Stimulated activated CD8-positive, alpha-beta memory T cell treated with anti-CD3 and anti-CD28 coated beads, Interleukin-15, amount 100 ng/mL, for 24 hours (primary cell): ENCODE measurements at regions not wholly inside any gene's neighbourhood (a gene's known extent, or its start where the extent isn't known, plus 50 kb on each side); places are given as distances from the start of the nearest gene placed in this dataset.
"Not testable (repeated sequence)": the region's sequence is repeated elsewhere in the genome, so short reads cannot be mapped to it uniquely, and the experiment has no call there.

Experiments used
- DNase-seq: peaks from one replicate; pipeline ENCODE4 v3.0.0-alpha.2; 2020; ENCODE audit warnings: low read depth

DNA sequence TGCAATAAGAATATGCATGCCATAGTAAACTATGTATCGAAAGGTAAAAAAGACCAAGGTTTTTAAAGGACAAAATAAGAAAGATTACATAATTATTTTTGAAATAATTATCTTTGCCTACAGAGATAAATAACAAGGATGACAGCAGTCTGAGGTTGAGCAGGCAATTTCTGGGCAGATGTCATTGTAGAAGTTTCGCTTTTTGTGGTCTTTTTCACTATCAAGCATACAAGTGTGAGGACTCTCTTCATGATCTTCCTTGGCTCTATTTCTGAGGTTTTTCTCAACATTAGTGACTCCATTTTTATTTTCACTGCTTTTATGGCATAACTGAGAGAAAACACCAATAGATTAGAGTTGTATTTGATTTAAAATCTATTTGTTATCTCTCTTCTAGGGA is 1337.9 kb upstream of the EPHA6 start:
- no peak for DNase-seq

DNA sequence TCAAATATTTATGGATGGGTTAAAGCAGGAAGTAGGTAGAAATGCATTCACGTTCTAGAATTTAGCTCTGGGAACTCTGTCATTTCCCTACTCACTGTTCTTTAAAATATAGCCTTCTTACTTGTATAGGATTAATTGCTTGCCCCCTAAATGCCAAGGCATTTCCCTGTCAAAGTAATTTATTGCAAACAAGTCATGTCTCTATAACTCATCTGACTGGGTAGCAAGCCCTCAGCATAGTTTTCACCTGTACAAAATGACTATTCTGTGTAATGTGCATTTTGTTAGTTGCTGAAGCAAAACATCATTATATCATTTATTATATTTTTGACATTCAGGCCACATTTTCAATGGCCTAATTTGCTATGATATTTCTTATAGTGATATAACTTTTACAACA is 1308.2 kb upstream of the EPHA6 start:
- no peak for DNase-seq

DNA sequence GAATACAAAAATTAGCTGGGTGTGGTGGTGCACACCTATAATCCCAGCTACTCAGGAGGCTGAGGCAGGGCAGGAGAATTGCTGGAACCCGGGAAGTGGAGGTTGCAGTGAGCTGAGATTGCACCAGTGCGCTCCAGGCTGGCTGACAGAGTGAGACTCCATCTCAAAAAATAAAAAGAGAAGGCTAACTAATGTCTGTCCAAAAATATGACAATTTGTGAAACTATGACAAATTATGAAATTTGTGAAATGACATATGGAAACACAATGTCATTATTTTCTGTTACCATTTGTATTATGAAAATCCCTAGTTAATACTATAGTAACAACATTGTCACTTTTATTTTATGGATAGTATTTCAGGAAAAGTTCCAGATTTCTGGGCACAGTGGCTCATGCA is 1306.3 kb upstream of the EPHA6 start:
- DNase-seq: no peak

DNA sequence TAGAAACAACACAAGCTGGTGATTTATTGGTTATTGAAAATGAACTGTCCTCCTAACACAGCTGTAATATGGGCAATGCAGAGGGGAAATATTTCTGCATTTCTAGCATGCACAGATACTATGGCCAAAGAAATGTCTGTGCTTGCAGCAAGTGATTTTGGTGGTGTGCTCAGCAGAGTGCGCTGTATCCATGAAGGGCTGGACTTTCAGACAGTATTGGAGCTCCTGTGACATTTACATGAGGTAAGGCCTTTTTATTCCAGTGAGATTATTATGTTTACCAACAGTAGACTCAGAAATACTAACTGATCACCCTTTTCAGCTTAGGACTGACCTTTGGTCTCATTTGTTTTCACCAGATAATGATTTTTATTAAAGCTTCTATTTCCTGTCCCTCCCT is 1302.6 kb upstream of the EPHA6 start:
- DNase-seq: no peak

DNA sequence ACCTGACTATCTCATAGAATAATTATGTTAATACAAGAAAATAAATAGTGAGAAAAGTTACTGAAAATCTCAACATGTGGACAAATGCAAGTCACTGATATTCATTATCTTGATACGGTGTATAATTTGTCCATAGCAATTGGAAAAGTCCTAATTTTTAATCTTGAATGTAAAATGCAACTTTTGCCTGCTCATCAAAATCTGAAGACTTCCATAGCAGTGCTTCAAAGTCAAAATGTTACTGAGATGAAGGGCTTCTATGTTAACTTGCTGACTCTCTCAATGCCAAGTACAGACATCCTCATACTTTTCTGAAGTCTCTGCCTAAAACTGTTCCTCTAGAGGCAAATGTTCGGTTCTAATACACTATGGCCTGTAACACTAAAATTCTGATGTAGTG is 1300.1 kb upstream of the EPHA6 start:
- no peak for DNase-seq

DNA sequence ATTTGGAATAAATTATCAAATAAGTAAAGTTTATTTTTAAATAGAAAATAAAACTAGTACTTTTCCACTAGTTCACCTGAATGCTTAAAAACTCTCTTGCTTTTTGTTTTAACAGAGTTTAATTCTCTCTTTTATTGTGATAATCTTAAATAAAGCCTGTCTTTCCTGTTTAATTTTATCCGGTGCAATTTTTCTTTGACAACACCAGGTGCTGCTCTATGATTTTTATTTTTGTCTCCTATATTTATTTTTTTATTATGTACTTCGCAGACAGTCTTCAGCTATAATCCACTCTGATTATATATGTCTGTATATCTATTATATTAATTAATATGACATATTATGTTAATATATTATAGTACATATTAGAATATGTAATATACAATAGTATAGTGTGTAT is 1293.0 kb upstream of the EPHA6 start:
- DNase-seq: no peak

DNA sequence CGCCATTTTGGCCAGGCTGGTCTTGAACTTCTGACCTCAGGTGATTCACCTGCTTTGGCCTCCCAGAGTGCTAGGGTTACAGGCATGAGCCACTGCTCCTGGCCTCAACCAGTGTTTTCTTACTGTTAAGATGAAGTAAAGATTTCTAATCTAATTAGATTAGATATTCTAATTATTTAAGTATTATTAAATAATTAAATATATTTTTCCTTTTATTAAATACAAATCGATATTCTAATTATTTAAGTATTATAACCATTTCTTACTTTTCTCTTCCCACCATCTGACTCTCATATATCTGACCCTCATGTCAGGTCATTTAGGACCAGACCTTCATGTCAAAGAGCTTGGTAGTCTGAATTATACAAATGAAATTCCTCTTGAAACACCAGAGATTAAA is 1291.9 kb upstream of the EPHA6 start:
- DNase-seq: no peak

DNA sequence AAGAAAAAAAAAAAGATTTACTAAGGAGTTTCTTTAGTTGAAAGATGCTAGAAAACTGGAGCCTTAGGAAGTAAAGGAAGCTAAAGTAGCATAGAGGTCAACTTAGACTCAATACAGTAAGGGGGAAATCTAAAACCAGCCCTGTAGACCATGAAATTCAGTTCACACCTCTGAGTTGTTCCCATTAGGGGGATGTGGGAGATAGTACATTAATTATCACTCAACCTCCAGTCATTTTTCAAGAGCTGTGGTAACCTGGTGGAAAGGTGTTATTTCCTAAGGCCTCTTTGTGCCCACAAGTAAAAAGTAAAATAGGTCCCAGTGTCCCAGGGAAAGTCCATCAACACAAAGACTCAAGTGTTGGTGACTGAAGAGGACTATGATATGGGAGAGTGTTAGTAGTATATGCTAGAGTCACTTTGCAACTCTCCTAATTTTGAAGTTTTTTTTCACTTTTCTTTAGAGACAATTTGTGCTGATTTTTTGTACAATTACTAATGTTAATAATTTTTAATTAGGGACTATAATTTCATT is 1274.4 kb upstream of the EPHA6 start:
- no peak for DNase-seq

DNA sequence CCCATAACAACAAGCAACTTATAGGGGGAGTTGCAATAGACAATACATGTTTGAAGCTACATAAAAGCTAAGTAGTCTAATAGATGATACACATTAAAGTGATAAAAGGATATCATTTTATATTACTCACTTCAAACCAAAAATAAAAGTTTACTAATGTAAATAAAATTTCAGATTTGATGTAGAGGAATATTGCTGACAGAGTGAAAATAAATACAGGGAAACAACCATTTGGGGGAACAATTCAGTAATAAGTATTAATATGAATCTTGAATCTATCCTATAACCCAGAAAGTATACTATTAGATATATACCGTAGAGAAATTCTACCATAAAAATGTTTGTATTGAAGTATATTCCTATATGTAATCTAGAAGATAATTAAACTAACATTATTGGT is 1248.9 kb upstream of the EPHA6 start:
- DNase-seq: no peak

DNA sequence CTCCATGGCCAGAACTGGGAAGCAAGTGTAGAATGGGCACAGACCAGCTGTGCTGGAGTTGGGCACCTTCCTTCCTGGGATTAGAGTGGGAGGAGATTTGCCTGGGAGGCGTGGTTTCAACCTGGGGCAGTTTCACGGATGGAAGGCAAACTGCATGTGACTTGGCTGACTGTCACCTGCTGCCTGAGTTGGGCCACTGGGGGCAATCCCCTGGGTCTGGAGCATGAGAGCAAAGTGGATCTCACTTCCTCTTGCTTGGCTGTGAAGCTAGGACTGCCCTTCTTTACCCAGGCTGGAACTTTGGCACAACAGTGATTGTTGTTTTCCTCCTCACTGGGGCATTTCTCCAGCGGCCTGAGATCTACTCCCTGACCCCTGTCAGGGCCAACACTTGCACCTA is 1247.0 kb upstream of the EPHA6 start:
- DNase-seq: no peak

DNA sequence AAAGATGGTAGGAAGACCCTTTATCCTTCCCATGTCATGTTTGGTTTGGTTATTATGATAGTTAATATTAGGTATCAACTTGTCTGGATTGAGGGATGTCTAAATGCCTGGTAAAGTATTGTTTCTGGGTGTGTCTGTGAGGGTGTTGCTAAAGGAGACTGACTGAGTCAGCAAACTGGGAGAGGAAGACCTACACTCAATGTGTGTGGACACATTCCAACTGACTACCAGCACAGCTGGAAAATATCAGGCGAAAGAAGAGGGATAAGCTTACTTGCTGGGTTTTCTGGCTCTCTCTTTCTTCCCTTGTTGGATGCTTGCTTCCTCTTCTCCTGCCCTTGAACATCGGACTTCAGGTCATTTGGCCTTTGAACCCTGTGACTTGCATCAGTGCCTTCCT is 1227.6 kb upstream of the EPHA6 start:
- DNase-seq: no peak

DNA sequence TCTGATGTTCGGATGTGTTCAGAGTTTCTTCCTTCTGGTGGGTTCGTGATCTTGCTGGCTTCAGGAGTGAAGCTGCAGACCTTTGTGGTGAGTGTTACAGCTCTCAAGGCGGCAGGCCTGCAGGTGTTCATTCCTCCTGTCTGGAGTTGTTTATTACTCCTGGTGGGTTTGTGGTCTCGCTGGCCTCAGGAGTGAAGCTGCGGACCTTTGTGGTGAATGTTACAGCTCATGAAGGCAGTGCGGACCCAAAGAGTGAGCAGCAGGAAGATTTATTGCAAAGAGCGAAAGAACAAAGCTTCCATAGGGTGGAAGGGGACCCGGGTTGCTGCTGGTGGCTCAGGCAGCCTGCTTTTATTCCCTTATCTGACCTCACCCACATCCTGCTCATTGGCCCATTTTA is 1226.8 kb upstream of the EPHA6 start:
- not testable (repeated sequence) for DNase-seq

DNA sequence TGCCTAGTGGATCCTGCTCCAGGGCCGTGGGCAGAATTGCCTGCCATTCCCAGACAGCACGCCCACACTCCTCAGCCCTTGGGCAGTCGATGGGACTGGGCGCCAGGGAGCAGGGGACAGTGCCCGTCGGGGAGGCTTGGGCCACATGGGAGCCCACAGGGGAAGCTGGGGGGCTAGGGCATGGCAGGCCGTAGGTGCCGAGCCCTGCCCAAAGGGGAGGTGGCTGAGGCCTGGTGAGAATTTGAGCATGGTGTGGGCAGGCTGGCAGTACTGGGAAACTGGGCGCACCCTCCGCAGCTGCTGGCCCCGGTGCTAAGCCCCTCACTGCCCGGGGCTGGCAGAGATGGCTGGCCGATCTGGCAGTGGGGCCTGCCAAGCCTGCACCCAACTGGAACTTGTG is 1225.9 kb upstream of the EPHA6 start:
- DNase-seq: no peak

DNA sequence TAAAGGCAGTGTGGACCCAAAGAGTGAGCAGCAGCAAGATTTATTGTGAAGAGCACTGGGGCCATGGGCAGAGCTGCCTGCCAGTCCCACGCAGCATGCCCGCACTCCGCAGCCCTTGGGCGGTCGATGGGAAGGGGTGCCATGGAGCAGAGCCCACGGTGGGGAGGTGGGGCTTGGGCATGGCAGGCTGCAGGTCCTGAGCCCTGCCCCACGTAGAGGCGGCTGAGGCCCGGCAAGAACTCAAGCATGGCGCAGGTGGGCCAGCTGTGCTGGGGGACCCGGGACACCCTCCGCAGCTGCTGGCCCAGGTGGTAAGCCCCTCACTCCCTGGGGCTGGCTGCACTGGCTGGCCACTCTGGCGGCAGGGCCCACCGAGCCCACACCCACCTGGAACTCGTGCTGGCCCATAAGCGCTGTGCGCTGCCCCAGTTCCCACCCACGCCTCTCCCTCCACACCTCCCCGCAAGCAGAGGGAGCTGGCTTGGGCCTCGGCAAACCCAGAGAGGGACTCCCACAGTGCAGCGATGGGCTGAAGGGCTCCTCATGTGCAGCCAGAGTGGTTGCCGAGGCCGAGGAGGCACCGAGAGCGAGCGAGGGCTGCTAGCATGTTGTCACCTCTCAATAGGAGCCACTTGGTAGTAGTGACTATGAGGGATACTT is 1218.8 kb upstream of the EPHA6 start:
- DNase-seq: no peak

DNA sequence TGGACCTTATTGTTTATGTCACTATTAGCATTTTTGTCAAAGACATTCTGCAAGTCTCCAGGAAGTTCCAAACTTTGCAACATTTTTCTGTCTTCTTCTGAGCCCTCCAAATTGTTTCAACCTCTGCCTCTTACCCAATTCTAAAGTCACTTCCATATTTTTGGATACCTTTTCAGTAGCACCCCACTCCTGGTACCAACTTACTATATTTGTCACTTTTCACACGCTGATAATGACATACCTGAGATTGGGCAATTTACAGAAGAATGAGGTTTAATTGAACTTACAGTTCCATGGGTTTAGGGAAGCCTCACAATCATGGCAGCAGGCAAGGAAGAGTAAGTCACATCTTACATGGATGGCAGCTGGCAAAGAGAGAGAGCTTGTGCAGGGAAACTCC is 1206.5 kb upstream of the EPHA6 start:
- no peak for DNase-seq

DNA sequence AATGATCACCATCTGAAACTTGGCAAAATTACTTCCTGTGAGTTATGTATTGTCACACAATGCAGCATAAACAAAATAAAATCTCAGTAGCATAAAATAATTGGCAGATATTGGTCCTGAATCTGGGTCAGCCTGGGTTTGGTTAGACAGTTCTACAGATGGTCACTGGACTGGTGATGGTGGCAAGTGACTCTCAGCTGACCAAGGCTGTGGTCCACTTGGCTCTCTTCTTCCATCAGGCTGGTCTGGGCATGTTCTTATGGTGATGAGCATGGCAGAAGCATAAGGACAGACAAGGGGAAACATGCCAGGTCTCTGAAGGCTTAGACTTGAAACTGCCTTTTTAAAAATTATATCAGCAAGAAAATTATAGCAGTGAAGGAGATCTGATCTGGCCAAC is 1205.0 kb upstream of the EPHA6 start:
- DNase-seq: no peak

DNA sequence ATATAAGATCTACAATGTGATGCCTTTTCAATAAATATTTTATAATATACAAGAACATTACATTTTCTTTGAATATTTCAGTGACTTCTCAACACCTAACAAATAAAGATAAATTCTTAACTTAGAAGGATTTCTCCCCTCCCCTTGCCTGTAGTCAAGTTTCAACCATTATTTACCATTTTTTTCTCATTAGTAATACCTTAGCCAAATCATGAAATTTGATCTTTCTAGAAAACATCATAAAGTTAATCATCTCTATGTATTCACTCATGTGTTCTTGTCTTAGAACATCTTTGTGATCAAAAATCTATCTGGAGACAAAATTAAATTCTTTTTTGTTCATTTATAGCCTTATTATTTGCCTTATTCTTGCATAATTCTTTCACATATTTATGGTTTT is 1201.8 kb upstream of the EPHA6 start:
- no peak for DNase-seq

DNA sequence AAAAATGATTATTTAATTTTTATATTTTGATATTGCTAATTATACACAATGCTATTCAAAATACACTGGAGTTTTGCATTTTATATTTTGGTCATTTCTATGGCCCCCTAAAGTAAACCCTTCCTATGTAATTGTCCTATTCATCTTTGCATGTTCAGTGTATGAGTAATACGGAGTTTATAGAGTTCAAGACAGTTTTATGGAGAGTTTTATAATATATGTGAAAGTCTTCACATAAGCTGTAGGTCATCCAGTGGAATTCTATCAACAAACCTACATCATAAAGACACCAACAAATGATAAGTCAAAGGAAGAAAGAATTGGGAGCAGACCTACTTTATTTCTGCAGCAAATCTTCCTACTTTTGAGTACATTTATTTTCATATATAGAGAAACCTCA is 1200.4 kb upstream of the EPHA6 start:
- no peak for DNase-seq

DNA sequence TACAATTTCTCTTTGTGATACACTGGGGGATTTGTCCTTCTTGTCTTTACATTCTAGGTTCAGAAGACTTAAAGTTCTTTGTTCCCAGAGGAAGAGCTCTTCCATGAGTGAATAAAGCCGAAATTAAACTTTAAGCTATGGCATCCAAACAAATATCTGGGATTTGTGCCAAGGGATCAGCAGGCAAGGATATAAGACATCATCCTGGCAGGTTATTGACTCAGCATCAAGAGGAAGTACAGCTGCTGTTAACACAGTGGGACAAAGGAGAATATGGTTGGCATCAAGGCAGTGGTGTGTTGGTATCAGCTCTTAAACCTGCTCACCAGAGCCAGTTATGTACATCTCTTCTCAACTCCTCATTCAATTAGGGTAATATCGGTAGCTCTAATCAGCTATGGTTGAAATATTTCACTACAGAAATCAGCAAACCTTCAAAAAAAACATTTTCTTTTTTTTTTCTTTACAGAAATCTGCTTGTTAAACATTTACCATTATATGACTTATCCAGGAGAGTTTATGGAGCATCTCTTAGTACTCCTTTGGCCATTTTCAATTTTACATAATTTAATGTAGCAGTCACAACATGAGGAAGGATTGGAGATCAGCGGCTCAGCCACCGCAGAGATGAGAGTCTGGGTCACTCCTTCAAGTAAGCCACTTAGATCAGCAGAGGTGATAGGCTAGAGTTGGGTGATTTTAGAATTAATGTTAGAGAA is 1198.6 kb upstream of the EPHA6 start:
- no peak for DNase-seq

DNA sequence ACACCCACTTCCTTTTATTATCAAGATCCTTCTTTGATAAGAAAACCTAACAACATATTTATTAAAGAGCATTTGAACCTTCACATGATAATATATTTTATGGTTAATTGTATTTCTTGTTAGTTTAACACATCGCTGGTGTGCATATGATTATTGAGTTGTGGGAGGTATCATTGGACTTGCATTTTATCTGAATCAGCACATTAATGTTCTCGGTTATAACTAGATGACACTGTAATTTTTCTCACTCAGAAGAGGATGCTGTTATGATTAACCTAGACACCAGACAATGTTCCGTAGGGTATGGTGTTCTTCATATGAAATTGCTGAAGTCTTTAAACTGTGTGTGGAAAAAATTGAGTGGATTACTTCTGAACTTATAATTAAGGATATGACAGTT is 1188.3 kb upstream of the EPHA6 start:
- DNase-seq: no peak

DNA sequence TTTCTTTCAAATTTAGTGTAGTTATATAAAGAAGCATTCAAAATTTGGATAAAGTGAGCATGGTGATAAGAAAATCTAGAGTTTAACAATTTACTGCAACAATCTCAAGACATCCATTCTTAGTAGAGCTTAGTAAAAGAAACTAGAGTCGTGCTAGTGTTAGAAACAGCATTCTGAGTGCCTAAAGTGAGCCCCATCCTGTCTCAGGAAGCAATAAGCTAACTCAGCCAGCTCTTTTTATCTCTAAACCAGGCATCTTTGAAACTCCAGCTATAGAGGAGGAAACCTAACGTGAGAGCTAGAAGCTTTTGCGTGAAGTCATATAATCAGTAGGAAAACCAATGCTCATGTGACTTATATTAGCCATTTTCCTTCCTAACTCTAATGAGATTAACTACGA is 1187.1 kb upstream of the EPHA6 start:
- DNase-seq: no peak

DNA sequence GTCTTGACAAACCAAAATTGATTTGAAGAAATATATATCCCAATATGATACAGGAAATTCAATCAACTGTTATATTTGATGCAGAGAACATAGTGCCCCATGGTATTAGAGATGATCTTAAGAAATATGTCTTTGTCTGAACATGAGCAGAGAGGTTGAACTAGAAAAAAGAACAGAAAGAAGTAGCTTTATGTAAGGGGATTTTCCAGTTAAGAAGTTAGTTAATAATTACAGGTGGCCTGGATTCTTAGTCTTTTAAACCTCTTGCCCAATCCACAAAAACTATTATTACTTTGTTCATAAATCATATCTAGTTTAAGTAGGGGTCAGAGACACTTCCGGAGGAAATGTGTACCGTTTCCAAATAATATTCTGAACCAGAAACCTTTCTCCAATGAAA is 1186.7 kb upstream of the EPHA6 start:
- DNase-seq: no peak

DNA sequence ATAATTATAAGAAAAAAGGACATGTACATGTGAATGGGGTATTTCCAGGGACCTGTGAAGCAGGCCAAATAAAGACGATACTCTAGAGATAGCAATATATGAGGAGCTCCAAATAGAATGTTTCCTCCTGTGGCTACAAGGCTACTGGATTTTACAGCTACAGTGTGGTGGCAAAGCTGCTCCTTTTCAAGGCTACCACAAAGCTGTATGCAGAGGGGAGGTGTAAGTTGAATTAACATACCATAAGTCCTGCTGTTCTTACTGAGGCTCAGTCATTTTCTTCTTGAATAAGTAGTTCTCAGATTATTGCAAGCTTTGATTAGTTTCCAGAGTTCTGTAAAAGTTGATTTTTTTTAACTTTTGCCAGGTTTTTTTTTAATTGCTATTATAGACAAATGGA is 1184.6 kb upstream of the EPHA6 start:
- DNase-seq: no peak

DNA sequence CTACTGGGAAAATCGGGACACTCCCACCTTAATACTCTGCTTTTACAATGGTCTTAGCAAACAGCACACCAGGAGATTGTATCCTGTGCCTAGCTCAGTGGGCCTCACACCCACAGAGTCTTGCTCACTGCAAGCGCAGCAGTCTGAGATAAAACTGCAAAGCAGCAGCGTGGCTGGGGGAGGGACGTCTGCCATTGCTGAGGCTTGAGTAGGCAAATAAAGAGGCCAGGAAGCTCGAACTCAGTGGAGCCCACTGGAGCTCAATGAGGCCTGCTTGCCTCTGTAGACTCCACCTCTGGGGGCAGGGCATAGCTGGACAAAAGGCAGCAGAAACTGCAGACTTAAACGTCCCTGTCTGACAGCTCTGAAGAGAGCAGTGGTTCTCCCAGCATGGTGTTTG is 1169.1 kb upstream of the EPHA6 start:
- DNase-seq: no peak
